GM23338 (cell line): ENCODE measurements at regions not wholly inside any gene's neighbourhood (a gene's known extent, or its start where the extent isn't known, plus 50 kb on each side); places are given as distances from the start of the nearest gene placed in this dataset.

ENCODE experiments used
- ATAC-seq: fragments of 200-7000 bp; cut with Tn5 transposase; 3 replicates; pipeline ENCODE4 v1.9.1; 2020
- DNase-seq: peaks from one replicate; pipeline ENCODE4 v3.0.0-alpha.2; 2015; ENCODE audit warnings: low spot score
- H2AFZ ChIP-seq: fragments of 200-600 bp; sonication (generic); 2 replicates; pipeline ENCODE4 v1.8.0; 2016; ENCODE audit warnings: antibody characterized with exemption, mild to moderate bottlenecking, moderate library complexity
- H3F3A ChIP-seq: fragments of 200-600 bp; sonication (generic); replicated peaks from 2 replicates; pipeline ENCODE4 v1.8.0; 2017; ENCODE audit warnings: antibody characterized with exemption, mixed run types, low read depth
- H3K27ac ChIP-seq: fragments of 200-600 bp; sonication (generic); 2 replicates; pipeline ENCODE4 v1.6.1; 2016; ENCODE audit warnings: low read depth
- H3K27me3 ChIP-seq: fragments of 200-600 bp; sonication (generic); 2 replicates; pipeline ENCODE4 v1.8.0; 2016; ENCODE audit warnings: mild to moderate bottlenecking, mixed run types, moderate library complexity; ENCODE audit not compliant: insufficient read depth
- H3K36me3 ChIP-seq: fragments of 200-600 bp; sonication (generic); 2 replicates; pipeline ENCODE4 v1.8.0; 2016; ENCODE audit warnings: mild to moderate bottlenecking; ENCODE audit not compliant: insufficient read depth
- H3K4me1 ChIP-seq: fragments of 200-600 bp; sonication (generic); 2 replicates; pipeline ENCODE4 v1.8.0; 2016; ENCODE audit warnings: mild to moderate bottlenecking, moderate library complexity; ENCODE audit not compliant: insufficient read depth
- H3K4me2 ChIP-seq: fragments of 200-600 bp; sonication (generic); 2 replicates; pipeline ENCODE4 v1.7.1; 2017; ENCODE audit warnings: mixed run types
- H3K4me3 ChIP-seq: fragments of 200-600 bp; sonication (generic); 2 replicates; pipeline ENCODE4 v1.6.1; 2016; ENCODE audit warnings: mixed run types
- H3K79me2 ChIP-seq: fragments of 200-600 bp; sonication (generic); replicated peaks from 2 replicates; pipeline ENCODE4 v1.8.0; 2017; ENCODE audit warnings: mild to moderate bottlenecking; ENCODE audit not compliant: insufficient read depth
- H3K9me2 ChIP-seq: fragments of 200-600 bp; sonication (generic); 2 replicates; pipeline ENCODE4 v1.8.0; 2017; ENCODE audit not compliant: insufficient read depth
- H4K20me1 ChIP-seq: fragments of 200-600 bp; sonication (generic); replicated peaks from 2 replicates; pipeline ENCODE4 v1.8.0; 2017; ENCODE audit warnings: mild to moderate bottlenecking; ENCODE audit not compliant: insufficient read depth
- H3K27ac Mint-ChIP-seq: 2 replicates; pipeline ENCODE4 v1.8.0; 2020; ENCODE audit warnings: inconsistent platforms, mild to moderate bottlenecking, moderate library complexity, mixed read lengths
- H3K27me3 Mint-ChIP-seq: 3 replicates; pipeline ENCODE4 v1.8.0; 2022; ENCODE audit warnings: low read depth, mild to moderate bottlenecking, moderate library complexity, mixed read lengths, inconsistent platforms; ENCODE audit not compliant: insufficient read depth, poor library complexity
- H3K36me3 Mint-ChIP-seq: 3 replicates; pipeline ENCODE4 v1.8.0; 2021; ENCODE audit warnings: low read depth, mild to moderate bottlenecking, inconsistent platforms, moderate library complexity, mixed read lengths
- H3K4me1 Mint-ChIP-seq: 3 replicates; pipeline ENCODE4 v1.8.0; 2020; ENCODE audit warnings: mild to moderate bottlenecking, inconsistent platforms, mixed read lengths
- H3K4me3 Mint-ChIP-seq: 3 replicates; pipeline ENCODE4 v1.8.0; 2021; ENCODE audit warnings: moderate library complexity, mild to moderate bottlenecking, inconsistent platforms, mixed read lengths
- H3K9me3 Mint-ChIP-seq: 3 replicates; pipeline ENCODE4 v1.8.0; 2020; ENCODE audit warnings: moderate library complexity, mild to moderate bottlenecking, inconsistent platforms, mixed read lengths
- CREB1 ChIP-seq: fragments of 250-450 bp; sonication (Bioruptor Pico); IDR thresholded peaks from 2 replicates; pipeline ENCODE4 v1.5.0; 2020; ENCODE audit warnings: low read depth, mild to moderate bottlenecking, moderate library complexity
- EZH2 ChIP-seq: fragments of 200-600 bp; sonication (generic); IDR thresholded peaks from one replicate; pipeline ENCODE4 v1.8.0; 2017; ENCODE audit warnings: antibody characterized with exemption, mild to moderate bottlenecking, low read depth; ENCODE audit not compliant: unreplicated experiment
- EZH2phosphoT487 ChIP-seq: fragments of 200-600 bp; sonication (generic); IDR thresholded peaks from one replicate; pipeline ENCODE4 v1.8.1; 2018; ENCODE audit warnings: antibody characterized with exemption; ENCODE audit not compliant: unreplicated experiment
- JUNB ChIP-seq: IDR thresholded peaks from one replicate; pipeline ENCODE4 v1.6.1; 2016; ENCODE audit warnings: antibody characterized with exemption; ENCODE audit not compliant: unreplicated experiment
- NANOG ChIP-seq: IDR thresholded peaks from 2 replicates; pipeline ENCODE4 v1.6.1; 2016; ENCODE audit warnings: antibody characterized with exemption, borderline replicate concordance
- POLR2AphosphoS5 ChIP-seq: IDR thresholded peaks from 2 replicates; pipeline ENCODE4 v1.6.1; 2016; ENCODE audit warnings: antibody characterized with exemption, low read depth
- STAT1 ChIP-seq: IDR thresholded peaks from one replicate; pipeline ENCODE4 v1.6.1; 2016; ENCODE audit warnings: antibody characterized with exemption; ENCODE audit not compliant: unreplicated experiment
- ZNF114 ChIP-seq: fragments of 250-450 bp; sonication (Bioruptor Pico); IDR thresholded peaks from 2 replicates; pipeline ENCODE4 v1.5.0; 2020; ENCODE audit warnings: mild to moderate bottlenecking, moderate library complexity
- ZNF331 ChIP-seq: fragments of 250-450 bp; sonication (Bioruptor Pico); IDR thresholded peaks from 2 replicates; pipeline ENCODE4 v1.5.0; 2020; ENCODE audit warnings: low read depth, mild to moderate bottlenecking, moderate library complexity
- TF ChIP-seq, protein P1 (sequence below): fragments of 250-450 bp; sonication (Bioruptor Pico); IDR thresholded peaks from 2 replicates; pipeline ENCODE4 v1.5.0; 2020; ENCODE audit warnings: mild to moderate bottlenecking, moderate library complexity
- TF ChIP-seq, protein P2 (sequence below), 2 experiments: fragments of 200-600 bp in 1 of 2; sonication (generic) in 1 of 2; conservative IDR thresholded peaks; 2 replicates each; pipeline versions ENCODE4 v1.5.1 to v1.6.1; 2016 to 2017; ENCODE audit warnings: antibody characterized with exemption in 2 of 2, low read depth in 2 of 2, mild to moderate bottlenecking in 2 of 2, moderate library complexity in 1 of 2
- TF ChIP-seq, protein P3 (sequence below): IDR thresholded peaks from 2 replicates; pipeline ENCODE4 v1.6.1; 2016; ENCODE audit warnings: antibody characterized with exemption
- TF ChIP-seq, protein P4 (sequence below): IDR thresholded peaks from one replicate; pipeline ENCODE4 v1.6.1; 2018; ENCODE audit warnings: antibody characterized with exemption; ENCODE audit not compliant: unreplicated experiment

DNA sequence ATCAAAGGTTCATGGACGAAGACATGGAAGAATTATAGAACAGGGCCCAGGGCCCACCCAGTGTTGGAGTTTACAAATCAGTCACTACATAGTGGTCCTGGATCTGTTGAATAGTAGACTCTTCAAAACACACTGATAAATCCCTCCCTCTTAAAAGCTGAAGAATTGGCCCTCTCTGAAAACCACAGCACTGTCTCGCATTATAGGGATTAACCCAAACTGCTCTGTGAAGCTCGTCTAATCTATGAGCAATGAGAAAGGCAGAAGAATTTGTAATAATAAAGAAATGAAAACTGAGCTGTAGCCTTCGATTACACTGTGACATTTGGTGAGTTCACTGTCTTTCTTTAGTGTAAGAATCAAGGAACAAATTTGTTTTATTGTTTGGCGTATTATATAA lies 92.5 kb upstream of the ZFP42 start:
- H3F3A ChIP-seq: no peaks in the 10 kb centered on the region
- no peaks in the 10 kb centered on the region for H3K4me1 ChIP-seq
- Mint-ChIP-seq H3K4me3 (no peak overlapping the region), H3K9me3 (peaks cover 29% of the 10 kb centered on the region), H3K27ac (no peak overlapping the region), H3K27me3 (peaks cover 2% of the 10 kb centered on the region), H3K4me1 (no peaks in the 10 kb centered on the region), H3K36me3 (peaks cover 27% of the 10 kb centered on the region)
- H2AFZ ChIP-seq: no peak overlapping the region
- no peak for DNase-seq
- TF ChIP-seq NANOG: no peak
- no peak for TF ChIP-seq JUNB
- no peak for TF ChIP-seq STAT1
- TF ChIP-seq, protein P1, sequence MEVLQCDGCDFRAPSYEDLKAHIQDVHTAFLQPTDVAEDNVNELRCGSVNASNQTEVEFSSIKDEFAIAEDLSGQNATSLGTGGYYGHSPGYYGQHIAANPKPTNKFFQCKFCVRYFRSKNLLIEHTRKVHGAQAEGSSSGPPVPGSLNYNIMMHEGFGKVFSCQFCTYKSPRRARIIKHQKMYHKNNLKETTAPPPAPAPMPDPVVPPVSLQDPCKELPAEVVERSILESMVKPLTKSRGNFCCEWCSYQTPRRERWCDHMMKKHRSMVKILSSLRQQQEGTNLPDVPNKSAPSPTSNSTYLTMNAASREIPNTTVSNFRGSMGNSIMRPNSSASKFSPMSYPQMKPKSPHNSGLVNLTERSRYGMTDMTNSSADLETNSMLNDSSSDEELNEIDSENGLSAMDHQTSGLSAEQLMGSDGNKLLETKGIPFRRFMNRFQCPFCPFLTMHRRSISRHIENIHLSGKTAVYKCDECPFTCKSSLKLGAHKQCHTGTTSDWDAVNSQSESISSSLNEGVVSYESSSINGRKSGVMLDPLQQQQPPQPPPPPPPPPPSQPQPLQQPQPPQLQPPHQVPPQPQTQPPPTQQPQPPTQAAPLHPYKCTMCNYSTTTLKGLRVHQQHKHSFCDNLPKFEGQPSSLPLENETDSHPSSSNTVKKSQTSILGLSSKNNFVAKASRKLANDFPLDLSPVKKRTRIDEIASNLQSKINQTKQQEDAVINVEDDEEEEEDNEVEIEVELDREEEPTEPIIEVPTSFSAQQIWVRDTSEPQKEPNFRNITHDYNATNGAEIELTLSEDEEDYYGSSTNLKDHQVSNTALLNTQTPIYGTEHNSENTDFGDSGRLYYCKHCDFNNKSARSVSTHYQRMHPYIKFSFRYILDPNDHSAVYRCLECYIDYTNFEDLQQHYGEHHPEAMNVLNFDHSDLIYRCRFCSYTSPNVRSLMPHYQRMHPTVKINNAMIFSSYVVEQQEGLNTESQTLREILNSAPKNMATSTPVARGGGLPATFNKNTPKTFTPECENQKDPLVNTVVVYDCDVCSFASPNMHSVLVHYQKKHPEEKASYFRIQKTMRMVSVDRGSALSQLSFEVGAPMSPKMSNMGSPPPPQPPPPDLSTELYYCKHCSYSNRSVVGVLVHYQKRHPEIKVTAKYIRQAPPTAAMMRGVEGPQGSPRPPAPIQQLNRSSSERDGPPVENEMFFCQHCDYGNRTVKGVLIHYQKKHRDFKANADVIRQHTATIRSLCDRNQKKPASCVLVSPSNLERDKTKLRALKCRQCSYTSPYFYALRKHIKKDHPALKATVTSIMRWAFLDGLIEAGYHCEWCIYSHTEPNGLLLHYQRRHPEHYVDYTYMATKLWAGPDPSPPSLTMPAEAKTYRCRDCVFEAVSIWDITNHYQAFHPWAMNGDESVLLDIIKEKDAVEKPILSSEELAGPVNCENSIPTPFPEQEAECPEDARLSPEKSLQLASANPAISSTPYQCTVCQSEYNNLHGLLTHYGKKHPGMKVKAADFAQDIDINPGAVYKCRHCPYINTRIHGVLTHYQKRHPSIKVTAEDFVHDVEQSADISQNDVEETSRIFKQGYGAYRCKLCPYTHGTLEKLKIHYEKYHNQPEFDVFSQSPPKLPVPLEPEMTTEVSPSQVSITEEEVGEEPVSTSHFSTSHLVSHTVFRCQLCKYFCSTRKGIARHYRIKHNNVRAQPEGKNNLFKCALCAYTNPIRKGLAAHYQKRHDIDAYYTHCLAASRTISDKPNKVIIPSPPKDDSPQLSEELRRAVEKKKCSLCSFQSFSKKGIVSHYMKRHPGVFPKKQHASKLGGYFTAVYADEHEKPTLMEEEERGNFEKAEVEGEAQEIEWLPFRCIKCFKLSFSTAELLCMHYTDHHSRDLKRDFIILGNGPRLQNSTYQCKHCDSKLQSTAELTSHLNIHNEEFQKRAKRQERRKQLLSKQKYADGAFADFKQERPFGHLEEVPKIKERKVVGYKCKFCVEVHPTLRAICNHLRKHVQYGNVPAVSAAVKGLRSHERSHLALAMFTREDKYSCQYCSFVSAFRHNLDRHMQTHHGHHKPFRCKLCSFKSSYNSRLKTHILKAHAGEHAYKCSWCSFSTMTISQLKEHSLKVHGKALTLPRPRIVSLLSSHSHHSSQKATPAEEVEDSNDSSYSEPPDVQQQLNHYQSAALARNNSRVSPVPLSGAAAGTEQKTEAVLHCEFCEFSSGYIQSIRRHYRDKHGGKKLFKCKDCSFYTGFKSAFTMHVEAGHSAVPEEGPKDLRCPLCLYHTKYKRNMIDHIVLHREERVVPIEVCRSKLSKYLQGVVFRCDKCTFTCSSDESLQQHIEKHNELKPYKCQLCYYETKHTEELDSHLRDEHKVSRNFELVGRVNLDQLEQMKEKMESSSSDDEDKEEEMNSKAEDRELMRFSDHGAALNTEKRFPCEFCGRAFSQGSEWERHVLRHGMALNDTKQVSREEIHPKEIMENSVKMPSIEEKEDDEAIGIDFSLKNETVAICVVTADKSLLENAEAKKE (CRISPR knock-in tag): no peak
- TF ChIP-seq CREB1: no peak
- TF ChIP-seq, protein P2, sequence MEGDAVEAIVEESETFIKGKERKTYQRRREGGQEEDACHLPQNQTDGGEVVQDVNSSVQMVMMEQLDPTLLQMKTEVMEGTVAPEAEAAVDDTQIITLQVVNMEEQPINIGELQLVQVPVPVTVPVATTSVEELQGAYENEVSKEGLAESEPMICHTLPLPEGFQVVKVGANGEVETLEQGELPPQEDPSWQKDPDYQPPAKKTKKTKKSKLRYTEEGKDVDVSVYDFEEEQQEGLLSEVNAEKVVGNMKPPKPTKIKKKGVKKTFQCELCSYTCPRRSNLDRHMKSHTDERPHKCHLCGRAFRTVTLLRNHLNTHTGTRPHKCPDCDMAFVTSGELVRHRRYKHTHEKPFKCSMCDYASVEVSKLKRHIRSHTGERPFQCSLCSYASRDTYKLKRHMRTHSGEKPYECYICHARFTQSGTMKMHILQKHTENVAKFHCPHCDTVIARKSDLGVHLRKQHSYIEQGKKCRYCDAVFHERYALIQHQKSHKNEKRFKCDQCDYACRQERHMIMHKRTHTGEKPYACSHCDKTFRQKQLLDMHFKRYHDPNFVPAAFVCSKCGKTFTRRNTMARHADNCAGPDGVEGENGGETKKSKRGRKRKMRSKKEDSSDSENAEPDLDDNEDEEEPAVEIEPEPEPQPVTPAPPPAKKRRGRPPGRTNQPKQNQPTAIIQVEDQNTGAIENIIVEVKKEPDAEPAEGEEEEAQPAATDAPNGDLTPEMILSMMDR (conservative IDR thresholded peaks at IDR 0.05; ENCODE audit: low read depth in 2 of 2): no peak
- TF ChIP-seq, protein P3, sequence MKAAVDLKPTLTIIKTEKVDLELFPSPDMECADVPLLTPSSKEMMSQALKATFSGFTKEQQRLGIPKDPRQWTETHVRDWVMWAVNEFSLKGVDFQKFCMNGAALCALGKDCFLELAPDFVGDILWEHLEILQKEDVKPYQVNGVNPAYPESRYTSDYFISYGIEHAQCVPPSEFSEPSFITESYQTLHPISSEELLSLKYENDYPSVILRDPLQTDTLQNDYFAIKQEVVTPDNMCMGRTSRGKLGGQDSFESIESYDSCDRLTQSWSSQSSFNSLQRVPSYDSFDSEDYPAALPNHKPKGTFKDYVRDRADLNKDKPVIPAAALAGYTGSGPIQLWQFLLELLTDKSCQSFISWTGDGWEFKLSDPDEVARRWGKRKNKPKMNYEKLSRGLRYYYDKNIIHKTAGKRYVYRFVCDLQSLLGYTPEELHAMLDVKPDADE: no peak
- TF ChIP-seq EZH2phosphoT487: no peak
- no peak for TF ChIP-seq ZNF114 (CRISPR knock-in tag)
- no peak for TF ChIP-seq POLR2AphosphoS5
- TF ChIP-seq ZNF331: no peak
- TF ChIP-seq EZH2: no peak
- TF ChIP-seq, protein P4, sequence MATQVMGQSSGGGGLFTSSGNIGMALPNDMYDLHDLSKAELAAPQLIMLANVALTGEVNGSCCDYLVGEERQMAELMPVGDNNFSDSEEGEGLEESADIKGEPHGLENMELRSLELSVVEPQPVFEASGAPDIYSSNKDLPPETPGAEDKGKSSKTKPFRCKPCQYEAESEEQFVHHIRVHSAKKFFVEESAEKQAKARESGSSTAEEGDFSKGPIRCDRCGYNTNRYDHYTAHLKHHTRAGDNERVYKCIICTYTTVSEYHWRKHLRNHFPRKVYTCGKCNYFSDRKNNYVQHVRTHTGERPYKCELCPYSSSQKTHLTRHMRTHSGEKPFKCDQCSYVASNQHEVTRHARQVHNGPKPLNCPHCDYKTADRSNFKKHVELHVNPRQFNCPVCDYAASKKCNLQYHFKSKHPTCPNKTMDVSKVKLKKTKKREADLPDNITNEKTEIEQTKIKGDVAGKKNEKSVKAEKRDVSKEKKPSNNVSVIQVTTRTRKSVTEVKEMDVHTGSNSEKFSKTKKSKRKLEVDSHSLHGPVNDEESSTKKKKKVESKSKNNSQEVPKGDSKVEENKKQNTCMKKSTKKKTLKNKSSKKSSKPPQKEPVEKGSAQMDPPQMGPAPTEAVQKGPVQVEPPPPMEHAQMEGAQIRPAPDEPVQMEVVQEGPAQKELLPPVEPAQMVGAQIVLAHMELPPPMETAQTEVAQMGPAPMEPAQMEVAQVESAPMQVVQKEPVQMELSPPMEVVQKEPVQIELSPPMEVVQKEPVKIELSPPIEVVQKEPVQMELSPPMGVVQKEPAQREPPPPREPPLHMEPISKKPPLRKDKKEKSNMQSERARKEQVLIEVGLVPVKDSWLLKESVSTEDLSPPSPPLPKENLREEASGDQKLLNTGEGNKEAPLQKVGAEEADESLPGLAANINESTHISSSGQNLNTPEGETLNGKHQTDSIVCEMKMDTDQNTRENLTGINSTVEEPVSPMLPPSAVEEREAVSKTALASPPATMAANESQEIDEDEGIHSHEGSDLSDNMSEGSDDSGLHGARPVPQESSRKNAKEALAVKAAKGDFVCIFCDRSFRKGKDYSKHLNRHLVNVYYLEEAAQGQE: no peak
- no peaks in the 10 kb centered on the region for H3K36me3 ChIP-seq
- no peaks in the 10 kb centered on the region for H4K20me1 ChIP-seq
- no peak overlapping the region for H3K27ac ChIP-seq
- no peaks in the 10 kb centered on the region for H3K79me2 ChIP-seq
- no peaks in the 10 kb centered on the region for H3K9me2 ChIP-seq
- H3K4me3 ChIP-seq: no peak overlapping the region
- no peaks in the 10 kb centered on the region for H3K27me3 ChIP-seq
- ATAC-seq: no peak
- no peak overlapping the region for H3K4me2 ChIP-seq
